HG03571 (cell line): ENCODE measurements at regions not wholly inside any gene's neighbourhood (a gene's known extent, or its start where the extent isn't known, plus 50 kb on each side); places are given as distances from the start of the nearest gene placed in this dataset.
"Not testable (repeated sequence)": the region's sequence is repeated elsewhere in the genome, so short reads cannot be mapped to it uniquely, and the experiment has no call there.

Experiments used
- ATAC-seq: cut with Tn5 transposase; IDR thresholded peaks from one replicate; pipeline ENCODE4 v1.9.1; 2021; ENCODE audit not compliant: unreplicated experiment

- ATAC-seq = not testable (repeated sequence)
Observed at GRCh38 chr4:4031446-4032135, 195.1 kb downstream of the OTOP1 start.

- ATAC-seq = not testable (repeated sequence)
Observed at GRCh38 chr4:4032364-4032763, 194.4 kb downstream of the OTOP1 start.

- ATAC-seq = not testable (repeated sequence)
Observed at GRCh38 chr4:4032801-4033605, 193.7 kb downstream of the OTOP1 start.

GRCh38 chr4:4037399-4038138 is 189.2 kb downstream of the OTOP1 start:
- ATAC-seq = not testable (repeated sequence)

- ATAC-seq = not testable (repeated sequence)
Observed at GRCh38 chr4:4045823-4046222, 180.9 kb downstream of the OTOP1 start.

- ATAC-seq = not testable (repeated sequence)
Observed at GRCh38 chr4:4046686-4047085, 180.0 kb downstream of the OTOP1 start.

GRCh38 chr4:4047202-4047601 is 179.5 kb downstream of the OTOP1 start:
- ATAC-seq = not testable (repeated sequence)

GRCh38 chr4:4048227-4048626 is 178.5 kb downstream of the OTOP1 start:
- not testable (repeated sequence) for ATAC-seq

GRCh38 chr4:4050781-4051180 is 175.9 kb downstream of the OTOP1 start:
- ATAC-seq = not testable (repeated sequence)

GRCh38 chr4:4052933-4053332 is 173.8 kb downstream of the OTOP1 start:
- not testable (repeated sequence) for ATAC-seq

GRCh38 chr4:4057226-4057625 is 169.5 kb downstream of the OTOP1 start:
- not testable (repeated sequence) for ATAC-seq

- ATAC-seq = not testable (repeated sequence)
Observed at GRCh38 chr4:4084171-4084570, 142.6 kb downstream of the OTOP1 start.

- not testable (repeated sequence) for ATAC-seq
Observed at GRCh38 chr4:4089716-4090419, 136.9 kb downstream of the OTOP1 start.

GRCh38 chr4:4090720-4091119 is 136.0 kb downstream of the OTOP1 start:
- not testable (repeated sequence) for ATAC-seq

- not testable (repeated sequence) for ATAC-seq
Observed at GRCh38 chr4:4092159-4092558, 134.6 kb downstream of the OTOP1 start.

- ATAC-seq = not testable (repeated sequence)
Observed at GRCh38 chr4:4099610-4100009, 127.1 kb downstream of the OTOP1 start.

GRCh38 chr4:4106923-4107322 is 119.8 kb downstream of the OTOP1 start:
- ATAC-seq = not testable (repeated sequence)

- not testable (repeated sequence) for ATAC-seq
Observed at GRCh38 chr4:4107411-4108107, 119.2 kb downstream of the OTOP1 start.

- not testable (repeated sequence) for ATAC-seq
Observed at GRCh38 chr4:4115381-4115780, 111.3 kb downstream of the OTOP1 start.

GRCh38 chr4:4116901-4117300 is 109.8 kb downstream of the OTOP1 start:
- not testable (repeated sequence) for ATAC-seq
